WTC11 (cell line): ENCODE measurements at regions not wholly inside any gene's neighbourhood (a gene's known extent, or its start where the extent isn't known, plus 50 kb on each side); places are given as distances from the start of the nearest gene placed in this dataset.

Experiments
- ATAC-seq: fragments of 200-7000 bp; cut with Tn5 transposase; 2 replicates; pipeline ENCODE4 v1.10.0; 2021; ENCODE audit warnings: mild to moderate bottlenecking, moderate library complexity
- CTCF ChIA-PET: fragments of 300-600 bp; sonication (Branson Sonifier 250); formaldehyde crosslinking; loops from one replicate; lab custom pipeline; 2021; ENCODE audit warnings: antibody characterized with exemption; lab: Charles Lee
- POLR2A ChIA-PET: fragments of 350-600 bp; sonication (Branson Sonifier 250); formaldehyde crosslinking; loops from one replicate; lab custom pipeline; 2021; ENCODE audit warnings: antibody characterized with exemption; lab: Charles Lee
- DNase-seq: peaks from one replicate; pipeline ENCODE4 v3.0.0; 2021; ENCODE audit warnings: low spot score
- H3K27ac Mint-ChIP-seq: 2 replicates; pipeline ENCODE4 v1.8.0; 2021; ENCODE audit warnings: mixed read lengths
- H3K27me3 Mint-ChIP-seq: 2 replicates; pipeline ENCODE4 v1.8.0; 2021; ENCODE audit warnings: low read depth, mild to moderate bottlenecking, moderate library complexity, mixed read lengths
- H3K36me3 Mint-ChIP-seq: 2 replicates; pipeline ENCODE4 v1.8.0; 2021; ENCODE audit warnings: mixed read lengths
- H3K4me1 Mint-ChIP-seq: 2 replicates; pipeline ENCODE4 v1.8.0; 2022; ENCODE audit warnings: mixed read lengths
- H3K4me3 Mint-ChIP-seq: 2 replicates; pipeline ENCODE4 v1.8.0; 2021; ENCODE audit warnings: mild to moderate bottlenecking, moderate library complexity, mixed read lengths
- H3K9me3 Mint-ChIP-seq: 2 replicates; pipeline ENCODE4 v1.8.0; 2021; ENCODE audit warnings: mixed read lengths
- ATF3 ChIP-seq: sonication (generic); formaldehyde crosslinking; conservative IDR thresholded peaks from 2 replicates; pipeline ENCODE4 v1.8.1; 2022; ENCODE audit warnings: mild to moderate bottlenecking, missing genetic modification reagents
- ESRRA ChIP-seq: sonication (generic); formaldehyde crosslinking; IDR thresholded peaks from 2 replicates; pipeline ENCODE4 v1.8.1; 2022; ENCODE audit warnings: mild to moderate bottlenecking, missing genetic modification reagents, borderline replicate concordance
- NFATC4 ChIP-seq: fragments of 250-450 bp; sonication (Bioruptor Pico); IDR thresholded peaks from 2 replicates; pipeline ENCODE4 v1.9.0; 2021; ENCODE audit warnings: mild to moderate bottlenecking
- TP53 ChIP-seq: sonication (generic); formaldehyde crosslinking; IDR thresholded peaks from 2 replicates; pipeline ENCODE4 v1.8.1; 2023; ENCODE audit warnings: mild to moderate bottlenecking, missing genetic modification reagents
- ZMAT4 ChIP-seq: fragments of 250-450 bp; sonication (Bioruptor Pico); IDR thresholded peaks from 2 replicates; pipeline ENCODE4 v1.9.0; 2021; ENCODE audit warnings: mild to moderate bottlenecking
- TF ChIP-seq, protein P1 (sequence below): fragments of 250-450 bp; sonication (Bioruptor Pico); IDR thresholded peaks from 2 replicates; pipeline ENCODE4 v1.9.0; 2021; ENCODE audit warnings: moderate library complexity, mild to moderate bottlenecking, inconsistent platforms, borderline replicate concordance
- TF ChIP-seq, protein P2 (sequence below): sonication (generic); formaldehyde crosslinking; IDR thresholded peaks from 2 replicates; pipeline ENCODE4 v1.8.1; 2022; ENCODE audit warnings: low read depth, mild to moderate bottlenecking, moderate library complexity, missing genetic modification reagents, borderline replicate concordance
- TF ChIP-seq, protein P3 (sequence below): sonication (generic); formaldehyde crosslinking; IDR thresholded peaks from 2 replicates; pipeline ENCODE4 v1.8.0; 2022; ENCODE audit warnings: mild to moderate bottlenecking, missing genetic modification reagents
- TF ChIP-seq, protein P4 (sequence below): sonication (generic); formaldehyde crosslinking; IDR thresholded peaks from 2 replicates; pipeline ENCODE4 v1.8.0; 2022; ENCODE audit warnings: missing genetic modification reagents
- TF ChIP-seq, protein P5 (sequence below): fragments of 250-450 bp; sonication (Bioruptor Pico); IDR thresholded peaks from 2 replicates; pipeline ENCODE4 v1.9.0; 2021; ENCODE audit warnings: mild to moderate bottlenecking
- TF ChIP-seq, protein P6 (sequence below): sonication (generic); formaldehyde crosslinking; IDR thresholded peaks from 2 replicates; pipeline ENCODE4 v1.8.0; 2022; ENCODE audit warnings: mild to moderate bottlenecking, missing genetic modification reagents

DNA sequence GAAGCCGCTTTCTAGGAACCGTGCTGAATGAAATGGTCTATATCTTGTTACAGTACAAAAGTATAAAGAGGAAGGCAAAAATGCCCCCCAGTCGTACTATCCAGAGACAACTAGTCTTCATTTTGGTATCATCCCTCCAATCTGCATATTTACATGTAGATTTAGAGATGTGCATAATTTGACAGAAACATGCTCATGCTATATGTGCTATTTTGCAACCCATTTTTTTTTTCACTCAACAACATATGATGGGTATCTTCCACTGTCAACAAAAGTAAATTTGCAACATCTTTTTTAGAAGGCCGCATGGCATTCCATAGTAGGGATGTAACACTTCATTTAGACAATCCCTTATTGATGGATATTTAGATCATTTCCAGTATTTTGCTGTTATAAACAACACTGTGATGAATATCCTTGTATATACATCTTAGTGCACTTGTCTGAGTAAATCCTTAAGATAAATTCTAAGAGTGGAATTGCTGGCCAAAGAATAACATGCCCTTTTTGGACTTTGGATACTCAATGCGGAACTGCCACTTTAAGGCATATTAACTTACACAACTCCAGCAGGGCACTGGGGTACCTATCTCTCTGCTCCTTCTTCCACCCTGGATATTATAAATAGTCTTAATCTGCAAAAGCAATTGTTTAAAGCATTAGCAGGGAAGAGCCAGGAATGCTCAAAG is 71.1 kb upstream of the SH3PXD2B start:
- H3K4me3 Mint-ChIP-seq, result no peak overlapping the region
- POLR2A ChIA-PET, result no interaction called here
- H3K27me3 Mint-ChIP-seq, result peaks cover 33% of the 10 kb centered on the region
- no peak for DNase-seq
- ATAC-seq, result no peak
- peaks cover 27% of the 10 kb centered on the region for H3K9me3 Mint-ChIP-seq
- CTCF ChIA-PET, result no interaction called here
- no peaks in the 10 kb centered on the region for H3K4me1 Mint-ChIP-seq
- no peak overlapping the region for H3K27ac Mint-ChIP-seq
- TF ChIP-seq ATF3 (CRISPR knock-in tag), result no peak
- TF ChIP-seq, protein P1, sequence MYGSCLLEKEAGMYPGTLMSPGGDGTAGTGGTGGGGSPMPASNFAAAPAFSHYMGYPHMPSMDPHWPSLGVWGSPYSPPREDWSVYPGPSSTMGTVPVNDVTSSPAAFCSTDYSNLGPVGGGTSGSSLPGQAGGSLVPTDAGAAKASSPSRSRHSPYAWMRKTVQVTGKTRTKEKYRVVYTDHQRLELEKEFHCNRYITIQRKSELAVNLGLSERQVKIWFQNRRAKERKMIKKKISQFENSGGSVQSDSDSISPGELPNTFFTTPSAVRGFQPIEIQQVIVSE (CRISPR knock-in tag), result no peak
- TF ChIP-seq ESRRA (CRISPR knock-in tag), result no peak
- TF ChIP-seq, protein P2, sequence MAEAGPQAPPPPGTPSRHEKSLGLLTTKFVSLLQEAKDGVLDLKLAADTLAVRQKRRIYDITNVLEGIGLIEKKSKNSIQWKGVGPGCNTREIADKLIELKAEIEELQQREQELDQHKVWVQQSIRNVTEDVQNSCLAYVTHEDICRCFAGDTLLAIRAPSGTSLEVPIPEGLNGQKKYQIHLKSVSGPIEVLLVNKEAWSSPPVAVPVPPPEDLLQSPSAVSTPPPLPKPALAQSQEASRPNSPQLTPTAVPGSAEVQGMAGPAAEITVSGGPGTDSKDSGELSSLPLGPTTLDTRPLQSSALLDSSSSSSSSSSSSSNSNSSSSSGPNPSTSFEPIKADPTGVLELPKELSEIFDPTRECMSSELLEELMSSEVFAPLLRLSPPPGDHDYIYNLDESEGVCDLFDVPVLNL (CRISPR knock-in tag), result no peak
- TF ChIP-seq, protein P3, sequence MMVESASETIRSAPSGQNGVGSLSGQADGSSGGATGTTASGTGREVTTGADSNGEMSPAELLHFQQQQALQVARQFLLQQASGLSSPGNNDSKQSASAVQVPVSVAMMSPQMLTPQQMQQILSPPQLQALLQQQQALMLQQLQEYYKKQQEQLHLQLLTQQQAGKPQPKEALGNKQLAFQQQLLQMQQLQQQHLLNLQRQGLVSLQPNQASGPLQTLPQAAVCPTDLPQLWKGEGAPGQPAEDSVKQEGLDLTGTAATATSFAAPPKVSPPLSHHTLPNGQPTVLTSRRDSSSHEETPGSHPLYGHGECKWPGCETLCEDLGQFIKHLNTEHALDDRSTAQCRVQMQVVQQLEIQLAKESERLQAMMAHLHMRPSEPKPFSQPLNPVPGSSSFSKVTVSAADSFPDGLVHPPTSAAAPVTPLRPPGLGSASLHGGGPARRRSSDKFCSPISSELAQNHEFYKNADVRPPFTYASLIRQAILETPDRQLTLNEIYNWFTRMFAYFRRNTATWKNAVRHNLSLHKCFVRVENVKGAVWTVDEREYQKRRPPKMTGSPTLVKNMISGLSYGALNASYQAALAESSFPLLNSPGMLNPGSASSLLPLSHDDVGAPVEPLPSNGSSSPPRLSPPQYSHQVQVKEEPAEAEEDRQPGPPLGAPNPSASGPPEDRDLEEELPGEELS, result no peak
- TF ChIP-seq, all 79 proteins: peak for 0
- H3K36me3 Mint-ChIP-seq, result peaks cover 12% of the 10 kb centered on the region

- ATAC-seq (no peak), DNase-seq (no peak)
- Mint-ChIP-seq H3K4me3 (no peak overlapping the region), H3K27ac (no peak overlapping the region), H3K4me1 (no peaks in the 10 kb centered on the region), H3K9me3 (peaks cover 35% of the 10 kb centered on the region), H3K27me3 (peaks cover 37% of the 10 kb centered on the region), H3K36me3 (peaks cover 12% of the 10 kb centered on the region)
- POLR2A ChIA-PET, result no interaction called here
- TF ChIP-seq TP53 (CRISPR knock-in tag), result no peak
- no peak for TF ChIP-seq NFATC4 (CRISPR knock-in tag)
- no peak for TF ChIP-seq ZMAT4 (CRISPR knock-in tag)
- TF ChIP-seq, protein P4, sequence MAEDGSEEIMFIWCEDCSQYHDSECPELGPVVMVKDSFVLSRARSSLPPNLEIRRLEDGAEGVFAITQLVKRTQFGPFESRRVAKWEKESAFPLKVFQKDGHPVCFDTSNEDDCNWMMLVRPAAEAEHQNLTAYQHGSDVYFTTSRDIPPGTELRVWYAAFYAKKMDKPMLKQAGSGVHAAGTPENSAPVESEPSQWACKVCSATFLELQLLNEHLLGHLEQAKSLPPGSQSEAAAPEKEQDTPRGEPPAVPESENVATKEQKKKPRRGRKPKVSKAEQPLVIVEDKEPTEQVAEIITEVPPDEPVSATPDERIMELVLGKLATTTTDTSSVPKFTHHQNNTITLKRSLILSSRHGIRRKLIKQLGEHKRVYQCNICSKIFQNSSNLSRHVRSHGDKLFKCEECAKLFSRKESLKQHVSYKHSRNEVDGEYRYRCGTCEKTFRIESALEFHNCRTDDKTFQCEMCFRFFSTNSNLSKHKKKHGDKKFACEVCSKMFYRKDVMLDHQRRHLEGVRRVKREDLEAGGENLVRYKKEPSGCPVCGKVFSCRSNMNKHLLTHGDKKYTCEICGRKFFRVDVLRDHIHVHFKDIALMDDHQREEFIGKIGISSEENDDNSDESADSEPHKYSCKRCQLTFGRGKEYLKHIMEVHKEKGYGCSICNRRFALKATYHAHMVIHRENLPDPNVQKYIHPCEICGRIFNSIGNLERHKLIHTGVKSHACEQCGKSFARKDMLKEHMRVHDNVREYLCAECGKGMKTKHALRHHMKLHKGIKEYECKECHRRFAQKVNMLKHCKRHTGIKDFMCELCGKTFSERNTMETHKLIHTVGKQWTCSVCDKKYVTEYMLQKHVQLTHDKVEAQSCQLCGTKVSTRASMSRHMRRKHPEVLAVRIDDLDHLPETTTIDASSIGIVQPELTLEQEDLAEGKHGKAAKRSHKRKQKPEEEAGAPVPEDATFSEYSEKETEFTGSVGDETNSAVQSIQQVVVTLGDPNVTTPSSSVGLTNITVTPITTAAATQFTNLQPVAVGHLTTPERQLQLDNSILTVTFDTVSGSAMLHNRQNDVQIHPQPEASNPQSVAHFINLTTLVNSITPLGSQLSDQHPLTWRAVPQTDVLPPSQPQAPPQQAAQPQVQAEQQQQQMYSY (CRISPR knock-in tag), result no peak
- no peak for TF ChIP-seq ESRRA (CRISPR knock-in tag)
- CTCF ChIA-PET, result no interaction called here
Observed at GRCh38 chr5:172524573-172525021, 70.3 kb upstream of the SH3PXD2B start.

DNA sequence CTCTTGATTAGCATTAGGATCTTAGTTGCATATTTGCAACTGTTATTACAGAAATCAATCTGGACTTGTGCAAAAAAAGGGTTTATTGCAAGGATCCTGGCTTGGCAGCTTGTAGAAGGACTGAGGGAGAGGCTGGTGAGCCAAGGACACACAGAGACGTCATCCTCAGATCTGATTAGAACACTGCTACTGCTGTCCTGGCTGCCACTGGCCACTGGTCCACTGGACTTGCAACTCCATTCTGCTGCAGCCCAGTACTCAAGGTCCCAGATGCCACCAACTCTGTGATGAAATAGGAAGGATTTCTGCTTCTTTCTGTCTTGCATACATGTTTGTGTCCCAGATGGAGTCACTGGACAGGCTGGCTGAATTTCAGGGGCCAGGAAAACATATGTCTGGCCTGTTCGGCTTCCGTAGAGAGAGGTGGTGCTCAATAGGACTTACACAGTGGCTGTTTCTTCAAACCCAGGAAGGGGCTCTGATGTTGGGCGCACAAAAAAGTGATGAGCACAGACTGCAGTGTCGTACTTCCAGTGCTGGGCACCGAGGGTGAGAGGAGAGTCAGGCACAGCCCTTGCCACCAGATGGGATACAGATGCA is 68.9 kb upstream of the SH3PXD2B start:
- H3K27ac Mint-ChIP-seq, result no peak overlapping the region
- ChIA-PET CTCF (no interaction called here), POLR2A (no interaction called here)
- H3K27me3 Mint-ChIP-seq, result peaks cover 43% of the 10 kb centered on the region
- H3K9me3 Mint-ChIP-seq, result peaks cover 41% of the 10 kb centered on the region
- ATAC-seq (no peak), DNase-seq (no peak)
- H3K4me1 Mint-ChIP-seq, result no peaks in the 10 kb centered on the region
- no peak overlapping the region for H3K4me3 Mint-ChIP-seq
- TF ChIP-seq, protein P5, sequence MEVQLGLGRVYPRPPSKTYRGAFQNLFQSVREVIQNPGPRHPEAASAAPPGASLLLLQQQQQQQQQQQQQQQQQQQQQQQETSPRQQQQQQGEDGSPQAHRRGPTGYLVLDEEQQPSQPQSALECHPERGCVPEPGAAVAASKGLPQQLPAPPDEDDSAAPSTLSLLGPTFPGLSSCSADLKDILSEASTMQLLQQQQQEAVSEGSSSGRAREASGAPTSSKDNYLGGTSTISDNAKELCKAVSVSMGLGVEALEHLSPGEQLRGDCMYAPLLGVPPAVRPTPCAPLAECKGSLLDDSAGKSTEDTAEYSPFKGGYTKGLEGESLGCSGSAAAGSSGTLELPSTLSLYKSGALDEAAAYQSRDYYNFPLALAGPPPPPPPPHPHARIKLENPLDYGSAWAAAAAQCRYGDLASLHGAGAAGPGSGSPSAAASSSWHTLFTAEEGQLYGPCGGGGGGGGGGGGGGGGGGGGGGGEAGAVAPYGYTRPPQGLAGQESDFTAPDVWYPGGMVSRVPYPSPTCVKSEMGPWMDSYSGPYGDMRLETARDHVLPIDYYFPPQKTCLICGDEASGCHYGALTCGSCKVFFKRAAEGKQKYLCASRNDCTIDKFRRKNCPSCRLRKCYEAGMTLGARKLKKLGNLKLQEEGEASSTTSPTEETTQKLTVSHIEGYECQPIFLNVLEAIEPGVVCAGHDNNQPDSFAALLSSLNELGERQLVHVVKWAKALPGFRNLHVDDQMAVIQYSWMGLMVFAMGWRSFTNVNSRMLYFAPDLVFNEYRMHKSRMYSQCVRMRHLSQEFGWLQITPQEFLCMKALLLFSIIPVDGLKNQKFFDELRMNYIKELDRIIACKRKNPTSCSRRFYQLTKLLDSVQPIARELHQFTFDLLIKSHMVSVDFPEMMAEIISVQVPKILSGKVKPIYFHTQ, result no peak
- TF ChIP-seq, protein P6, sequence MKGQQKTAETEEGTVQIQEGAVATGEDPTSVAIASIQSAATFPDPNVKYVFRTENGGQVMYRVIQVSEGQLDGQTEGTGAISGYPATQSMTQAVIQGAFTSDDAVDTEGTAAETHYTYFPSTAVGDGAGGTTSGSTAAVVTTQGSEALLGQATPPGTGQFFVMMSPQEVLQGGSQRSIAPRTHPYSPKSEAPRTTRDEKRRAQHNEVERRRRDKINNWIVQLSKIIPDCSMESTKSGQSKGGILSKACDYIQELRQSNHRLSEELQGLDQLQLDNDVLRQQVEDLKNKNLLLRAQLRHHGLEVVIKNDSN (CRISPR knock-in tag), result no peak
- peaks cover 9% of the 10 kb centered on the region for H3K36me3 Mint-ChIP-seq
